ENCODE measurements at regions not wholly inside any gene's neighbourhood (a gene's known extent, or its start where the extent isn't known, plus 50 kb on each side); places are given as distances from the start of the nearest gene placed in this dataset.

DNA sequence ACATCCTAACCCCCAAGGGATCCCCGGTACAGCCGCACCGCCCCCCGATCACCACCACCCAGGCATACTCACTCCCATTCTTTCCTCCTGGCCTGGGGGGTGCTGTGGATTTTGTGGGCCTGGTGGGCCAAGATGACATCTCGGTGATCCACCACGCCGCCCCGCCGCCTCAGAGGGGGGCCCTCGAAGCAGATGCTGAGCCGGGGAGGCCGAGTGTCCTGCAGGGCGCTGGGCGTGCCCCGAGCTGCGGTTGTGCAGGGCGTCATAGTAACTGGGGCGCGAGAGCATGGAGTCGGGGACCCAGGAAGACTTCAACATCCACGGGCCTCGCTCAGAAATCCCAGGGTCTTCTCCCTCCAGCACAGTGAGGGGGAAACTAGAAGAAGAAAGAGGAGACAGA, 93.4 kb upstream of the CACNA1A start:
- Mint-ChIP-seq H3K4me3 (ENCODE audit: unreplicated experiment) (no peak overlapping the region), H3K4me1 (ENCODE audit: low read depth, unreplicated experiment) (peaks cover 3% of the 10 kb centered on the region), H3K27ac (ENCODE audit: unreplicated experiment) (peak overlapping the region; percentile 22), H3K27me3 (ENCODE audit: unreplicated experiment) (peaks cover 2% of the 10 kb centered on the region), H3K36me3 (ENCODE audit: unreplicated experiment) (no peaks in the 10 kb centered on the region), H3K9me3 (ENCODE audit: unreplicated experiment) (peaks cover 1% of the 10 kb centered on the region)
- no peak for DNase-seq
- TF ChIP-seq, protein P1, sequence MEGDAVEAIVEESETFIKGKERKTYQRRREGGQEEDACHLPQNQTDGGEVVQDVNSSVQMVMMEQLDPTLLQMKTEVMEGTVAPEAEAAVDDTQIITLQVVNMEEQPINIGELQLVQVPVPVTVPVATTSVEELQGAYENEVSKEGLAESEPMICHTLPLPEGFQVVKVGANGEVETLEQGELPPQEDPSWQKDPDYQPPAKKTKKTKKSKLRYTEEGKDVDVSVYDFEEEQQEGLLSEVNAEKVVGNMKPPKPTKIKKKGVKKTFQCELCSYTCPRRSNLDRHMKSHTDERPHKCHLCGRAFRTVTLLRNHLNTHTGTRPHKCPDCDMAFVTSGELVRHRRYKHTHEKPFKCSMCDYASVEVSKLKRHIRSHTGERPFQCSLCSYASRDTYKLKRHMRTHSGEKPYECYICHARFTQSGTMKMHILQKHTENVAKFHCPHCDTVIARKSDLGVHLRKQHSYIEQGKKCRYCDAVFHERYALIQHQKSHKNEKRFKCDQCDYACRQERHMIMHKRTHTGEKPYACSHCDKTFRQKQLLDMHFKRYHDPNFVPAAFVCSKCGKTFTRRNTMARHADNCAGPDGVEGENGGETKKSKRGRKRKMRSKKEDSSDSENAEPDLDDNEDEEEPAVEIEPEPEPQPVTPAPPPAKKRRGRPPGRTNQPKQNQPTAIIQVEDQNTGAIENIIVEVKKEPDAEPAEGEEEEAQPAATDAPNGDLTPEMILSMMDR (IDR thresholded peaks at IDR 0.05; ENCODE audit: partially characterized antibody, unreplicated experiment): no peak

DNA sequence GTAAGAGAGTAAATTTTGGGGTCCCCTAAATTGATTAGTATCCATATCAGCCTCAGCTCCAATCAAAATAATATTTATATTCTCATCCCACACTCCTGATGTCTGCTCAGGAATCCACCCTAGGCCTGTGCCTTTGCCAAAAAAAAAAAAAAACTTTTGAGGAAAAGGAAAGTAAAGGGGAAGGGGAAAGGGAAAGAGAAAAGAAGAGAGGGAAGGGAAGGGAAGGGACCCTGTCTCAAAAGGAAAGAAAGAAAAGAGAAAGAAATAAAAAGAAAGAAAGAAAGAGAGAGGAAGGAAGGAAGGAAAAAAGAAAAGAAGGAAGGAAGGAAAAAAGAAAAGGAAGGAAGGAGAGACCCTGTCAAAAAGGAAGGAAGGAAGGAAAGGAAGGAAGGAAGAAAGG, 91.8 kb upstream of the CACNA1A start:
- peaks cover 3% of the 10 kb centered on the region for H3K4me1 Mint-ChIP-seq (ENCODE audit: low read depth, unreplicated experiment)
- H3K36me3 Mint-ChIP-seq (ENCODE audit: unreplicated experiment): no peaks in the 10 kb centered on the region
- no peak overlapping the region for H3K4me3 Mint-ChIP-seq (ENCODE audit: unreplicated experiment)
- no peak for DNase-seq
- TF ChIP-seq, protein P1 (IDR thresholded peaks at IDR 0.05; ENCODE audit: partially characterized antibody, unreplicated experiment): no peak
- H3K27ac Mint-ChIP-seq (ENCODE audit: unreplicated experiment): no peak overlapping the region
- H3K27me3 Mint-ChIP-seq (ENCODE audit: unreplicated experiment): no peaks in the 10 kb centered on the region
- H3K9me3 Mint-ChIP-seq (ENCODE audit: unreplicated experiment): peaks cover 1% of the 10 kb centered on the region

DNA sequence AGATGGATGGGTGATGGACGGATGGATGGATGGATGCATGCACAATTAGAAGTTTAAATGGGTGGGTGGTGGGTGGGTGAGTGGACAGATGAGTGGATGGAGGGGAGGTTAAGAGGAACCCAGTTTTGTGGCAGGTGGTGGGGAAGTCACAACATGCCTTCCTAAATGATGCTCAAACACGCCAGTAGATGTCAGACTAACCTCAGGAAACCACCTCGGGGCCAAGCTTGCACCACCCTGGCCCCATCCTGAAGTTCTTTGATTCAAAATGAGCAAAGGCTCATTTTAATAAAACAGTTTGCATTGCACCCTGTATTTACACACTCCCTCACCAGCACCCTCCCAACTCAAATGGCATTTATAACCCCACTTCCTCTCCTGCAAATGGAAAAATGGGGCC, 91.4 kb upstream of the CACNA1A start:
- H3K36me3 Mint-ChIP-seq (ENCODE audit: unreplicated experiment): no peaks in the 10 kb centered on the region
- no peak overlapping the region for H3K27ac Mint-ChIP-seq (ENCODE audit: unreplicated experiment)
- peaks cover 3% of the 10 kb centered on the region for H3K4me1 Mint-ChIP-seq (ENCODE audit: low read depth, unreplicated experiment)
- DNase-seq: peak; percentile 58
- peaks cover 1% of the 10 kb centered on the region for H3K9me3 Mint-ChIP-seq (ENCODE audit: unreplicated experiment)
- H3K4me3 Mint-ChIP-seq (ENCODE audit: unreplicated experiment): no peak overlapping the region
- TF ChIP-seq, protein P1 (IDR thresholded peaks at IDR 0.05; ENCODE audit: partially characterized antibody, unreplicated experiment): peak; percentile 50
- H3K27me3 Mint-ChIP-seq (ENCODE audit: unreplicated experiment): no peaks in the 10 kb centered on the region

DNA sequence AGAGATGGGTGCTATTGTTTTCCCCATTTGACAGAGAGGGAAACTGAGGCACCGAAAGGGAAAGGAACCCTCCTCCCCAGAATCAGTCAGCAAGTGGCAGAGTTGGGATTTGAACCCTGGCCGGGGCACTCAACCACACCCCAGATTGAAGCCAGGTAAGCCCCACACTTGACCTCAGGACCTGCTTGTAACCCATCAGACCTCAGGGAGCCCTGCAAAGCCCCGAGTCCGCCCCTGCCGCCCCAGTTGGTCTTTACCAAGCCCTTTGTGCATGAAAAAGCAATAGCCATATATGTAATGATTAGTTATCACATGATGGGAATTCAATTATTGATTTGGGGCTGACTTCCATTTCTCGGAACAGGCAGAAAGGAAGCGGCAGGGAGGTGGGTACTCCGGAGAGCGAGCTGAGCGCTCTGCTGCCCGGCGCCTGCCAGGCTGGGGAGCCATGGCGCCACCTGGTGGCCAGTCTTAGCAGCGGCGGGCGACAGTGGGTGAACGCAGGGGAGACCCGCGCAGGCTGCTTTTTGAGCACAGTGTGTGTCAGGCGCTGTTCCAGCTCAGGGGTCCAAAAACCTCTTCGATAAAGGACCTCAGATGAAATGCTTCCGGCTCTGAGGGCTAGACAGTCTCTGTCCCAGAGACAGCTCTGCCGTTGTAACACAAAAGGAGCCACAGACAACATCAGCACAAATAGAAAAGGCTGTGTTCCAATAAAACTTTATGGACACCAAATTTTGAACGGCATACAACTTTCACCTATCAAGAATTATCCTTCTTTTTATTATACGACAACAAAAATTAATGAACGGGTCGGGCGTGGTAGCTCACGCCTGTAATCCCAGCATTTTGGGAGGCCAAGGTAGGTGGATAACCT, 82.9 kb upstream of the CACNA1A start:
- DNase-seq: peak; percentile 92
- no peak overlapping the region for H3K27ac Mint-ChIP-seq (ENCODE audit: unreplicated experiment)
- H3K4me3 Mint-ChIP-seq (ENCODE audit: unreplicated experiment): no peak overlapping the region
- peaks cover 3% of the 10 kb centered on the region for H3K27me3 Mint-ChIP-seq (ENCODE audit: unreplicated experiment)
- TF ChIP-seq, protein P1 (IDR thresholded peaks at IDR 0.05; ENCODE audit: partially characterized antibody, unreplicated experiment): peak; percentile 99
- no peaks in the 10 kb centered on the region for H3K4me1 Mint-ChIP-seq (ENCODE audit: low read depth, unreplicated experiment)
- H3K36me3 Mint-ChIP-seq (ENCODE audit: unreplicated experiment): no peaks in the 10 kb centered on the region
- H3K9me3 Mint-ChIP-seq (ENCODE audit: unreplicated experiment): peaks cover 3% of the 10 kb centered on the region

DNA sequence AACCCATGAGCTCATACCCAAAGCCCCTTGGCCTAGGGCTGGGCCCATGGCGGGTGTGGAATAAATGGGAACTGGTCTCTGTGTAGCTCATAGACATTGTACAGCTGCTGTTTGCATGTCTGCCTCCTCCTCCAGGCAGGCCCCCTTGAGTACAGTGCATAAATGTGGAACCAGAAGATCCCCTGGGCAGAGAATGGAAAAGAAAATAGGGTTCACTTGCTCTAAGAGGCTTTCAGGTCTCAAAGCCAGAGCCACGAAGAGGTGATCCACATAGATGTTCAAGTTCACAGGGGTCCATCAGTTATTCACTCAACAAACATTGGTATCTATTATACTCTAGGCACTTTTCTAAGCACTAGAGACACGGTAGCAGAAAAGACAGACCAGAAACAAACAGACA, 79.2 kb upstream of the CACNA1A start:
- no peak overlapping the region for H3K27ac Mint-ChIP-seq (ENCODE audit: unreplicated experiment)
- peaks cover 2% of the 10 kb centered on the region for H3K27me3 Mint-ChIP-seq (ENCODE audit: unreplicated experiment)
- TF ChIP-seq, protein P1 (IDR thresholded peaks at IDR 0.05; ENCODE audit: partially characterized antibody, unreplicated experiment): no peak
- no peak for DNase-seq
- peaks cover 3% of the 10 kb centered on the region for H3K9me3 Mint-ChIP-seq (ENCODE audit: unreplicated experiment)
- no peaks in the 10 kb centered on the region for H3K4me1 Mint-ChIP-seq (ENCODE audit: low read depth, unreplicated experiment)
- no peaks in the 10 kb centered on the region for H3K36me3 Mint-ChIP-seq (ENCODE audit: unreplicated experiment)
- no peak overlapping the region for H3K4me3 Mint-ChIP-seq (ENCODE audit: unreplicated experiment)
